Endothelial cell of umbilical vein (primary cell): ENCODE measurements at regions not wholly inside any gene's neighbourhood (a gene's known extent, or its start where the extent isn't known, plus 50 kb on each side); places are given as distances from the start of the nearest gene placed in this dataset.

Experiments
- BruUV-seq: library from RNA; stranded (reverse); fragments of 400-500 nt; replicated peaks from 2 replicates; lab custom pipeline; 2021; lab: Mats Ljungman, UMichigan
- CTCF ChIA-PET: fragments of 300-600, 350-600 bp; sonication (Branson Sonifier 250); formaldehyde crosslinking; loops from one replicate; lab custom pipeline; 2021; ENCODE audit warnings: antibody characterized with exemption, inconsistent platforms; lab: Charles Lee
- POLR2A ChIA-PET: fragments of 300-600, 350-600 bp; sonication (Branson Sonifier 250); formaldehyde crosslinking; loops from one replicate; lab custom pipeline; 2021; ENCODE audit warnings: antibody characterized with exemption, inconsistent platforms; lab: Charles Lee
- DNase-seq: peaks from one replicate; pipeline ENCODE4 v3.0.0-alpha.2; 2011; ENCODE audit warnings: low read depth, low spot score
- FAIRE-seq: peaks from 2 replicates; lab custom pipeline; 2011; peaks lifted over from hg19 to GRCh38; lab: Jason Lieb, UNC
- H2AFZ ChIP-seq: 2 replicates; pipeline ENCODE4 v1.6.0; 2012; ENCODE audit warnings: low read depth, low read length, control low read depth, inconsistent platforms
- H3K27ac ChIP-seq: 2 replicates; pipeline ENCODE4 v1.5.1; 2011; ENCODE audit warnings: low read depth, mild to moderate bottlenecking, control low read depth, low read length, moderate library complexity; ENCODE audit not compliant: insufficient read depth
- H3K27me3 ChIP-seq, 2 experiments: 2 replicates each; pipeline versions ENCODE4 v1.6.0 to v1.6.1; 2011; ENCODE audit warnings: low read length in 2 of 2, mixed read lengths in 1 of 2; ENCODE audit not compliant: control insufficient read depth in 2 of 2, insufficient read depth in 2 of 2
- H3K36me3 ChIP-seq, 2 experiments: 2 replicates in 1 of 2; 3 replicates in 1 of 2; pipeline ENCODE4 v1.5.1; 2011; ENCODE audit warnings: low read length in 2 of 2, mild to moderate bottlenecking in 1 of 2, moderate library complexity in 1 of 2; ENCODE audit not compliant: control insufficient read depth in 2 of 2, insufficient read depth in 2 of 2; ENCODE audit errors: extremely low read depth in 1 of 2
- H3K4me1 ChIP-seq: 3 replicates; pipeline ENCODE4 v1.5.1; 2011; ENCODE audit warnings: mild to moderate bottlenecking, low read length; ENCODE audit not compliant: control insufficient read depth, insufficient read depth; ENCODE audit errors: extremely low read depth
- H3K4me2 ChIP-seq: 2 replicates; pipeline ENCODE4 v1.6.1; 2011; ENCODE audit warnings: low read length, control low read depth, mixed read lengths; ENCODE audit not compliant: insufficient read depth
- H3K4me3 ChIP-seq, 3 experiments: fragments of 200-600 bp in 1 of 3; sonication (generic), shearing (Covaris generic) in 1 of 3; replicated peaks in 1 of 3; 2 replicates each; pipeline ENCODE4 v1.5.1; 2011 to 2016; ENCODE audit warnings: control low read depth in 3 of 3, low read length in 3 of 3, mild to moderate bottlenecking in 2 of 3, inconsistent platforms in 1 of 3, low read depth in 1 of 3, moderate library complexity in 1 of 3; ENCODE audit not compliant: insufficient read depth in 1 of 3
- H3K79me2 ChIP-seq: 2 replicates; pipeline ENCODE4 v1.6.0; 2012; ENCODE audit warnings: low read length, inconsistent platforms; ENCODE audit not compliant: control insufficient read depth, insufficient read depth
- H3K9ac ChIP-seq: replicated peaks from 2 replicates; pipeline ENCODE3; 2011; ENCODE audit warnings: low read length, control low read depth; ENCODE audit not compliant: insufficient read depth; ENCODE audit errors: extremely low read depth
- H3K9me1 ChIP-seq: replicated peaks from 3 replicates; pipeline ENCODE4 v1.6.0; 2011; ENCODE audit warnings: mild to moderate bottlenecking, low read length; ENCODE audit not compliant: control insufficient read depth, insufficient read depth; ENCODE audit errors: extremely low read depth
- H3K9me3 ChIP-seq: replicated peaks from 2 replicates; pipeline ENCODE4 v1.5.1; 2012; ENCODE audit warnings: low read length, inconsistent platforms; ENCODE audit not compliant: control insufficient read depth, insufficient read depth
- H4K20me1 ChIP-seq: replicated peaks from 2 replicates; pipeline ENCODE3; 2011; ENCODE audit warnings: mild to moderate bottlenecking, low read length; ENCODE audit not compliant: control insufficient read depth, insufficient read depth; ENCODE audit errors: extremely low read depth
- CTCF ChIP-seq, 2 donors: IDR thresholded peaks; 1 replicate in 1 of 2; 2 replicates in 1 of 2; pipeline ENCODE4 v1.5.1; 2011; ENCODE audit warnings: low read length in 2 of 2, mild to moderate bottlenecking in 2 of 2, moderate library complexity in 2 of 2, control low read depth in 1 of 2, inconsistent platforms in 1 of 2, low read depth in 1 of 2; ENCODE audit not compliant: insufficient read depth in 1 of 2; ENCODE audit errors: extremely low read depth in 1 of 2
- GATA2 ChIP-seq: IDR thresholded peaks from 2 replicates; pipeline ENCODE4 v1.7.0; 2011; ENCODE audit warnings: low read depth, mild to moderate bottlenecking, moderate library complexity, mixed read lengths, low read length; ENCODE audit not compliant: insufficient read length, insufficient read depth
- JUN ChIP-seq: IDR thresholded peaks from 2 replicates; pipeline ENCODE4 v1.6.1; 2011; ENCODE audit warnings: borderline replicate concordance, low read depth; ENCODE audit not compliant: insufficient read length, insufficient read depth
- dilution Hi-C: fragments of 300-500 bp; cut with MboI; formaldehyde crosslinking; loops from one replicate; pipeline ENCODE4 v1.15.0; 2019; ENCODE audit warnings: low sequenced_read_pairs; ENCODE audit not compliant: extremely low pct_ligation_motif_present
- intact Hi-C: fragments of 100-400 bp; cut with micrococcal nuclease; formaldehyde crosslinking; loops from one replicate; pipeline ENCODE4 v1.10.0; 2022

GRCh38 chr12:19945559-19946435, 422.5 kb upstream of the PDE3A start:
- peak; percentile 44 for DNase-seq
- CTCF ChIA-PET, result interaction anchor here (1.0 to 1.7 kb wide), 9 partner anchors 13 to 438 kb away, joined by 3 to 8 read pairs (median 4); no protein-coding TSS in a partner anchor
- TF ChIP-seq JUN, result no peak
- TF ChIP-seq CTCF (IDR thresholded peaks at IDR 0.05; ENCODE audit: extremely low read depth in 1 of 2, insufficient read depth in 1 of 2, low read depth in 1 of 2, low read length in 2 of 2), result no peak
- TF ChIP-seq GATA2, result no peak

More at GRCh38 chr12:19945559-19946435, 422.5 kb upstream of the PDE3A start:
- no peak for FAIRE-seq
- intact Hi-C loops, result loop anchor here (1.0 to 2.0 kb wide), 2 partner anchors 11 to 25 kb away; no protein-coding TSS in a partner anchor
- no peaks in the 10 kb centered on the region for H3K9me3 ChIP-seq
- no peaks in the 10 kb centered on the region for H3K9me1 ChIP-seq
- H3K4me1 ChIP-seq, result peaks cover 18% of the 10 kb centered on the region
- peak overlapping the region; percentile 87 for H3K27ac ChIP-seq
- BruUV-seq, result TSS peak; percentile 96
- POLR2A ChIA-PET, result interaction anchor here (0.9 kb wide), 1 partner anchor 11 kb away, joined by 3 read pairs; no protein-coding TSS in a partner anchor
- no peaks in the 10 kb centered on the region for H4K20me1 ChIP-seq
- peak overlapping the region; percentile 44 for H3K4me2 ChIP-seq
- dilution Hi-C loops, result no loop called here
- H3K36me3 ChIP-seq, result no peaks in the 10 kb centered on the region
- H2AFZ ChIP-seq, result peak overlapping the region; percentile 82
- no peaks in the 10 kb centered on the region for H3K27me3 ChIP-seq
- peak overlapping the region; percentile 14 for H3K9ac ChIP-seq
- no peaks in the 10 kb centered on the region for H3K79me2 ChIP-seq
- no peak overlapping the region for H3K4me3 ChIP-seq
